GM19438 (cell line): ENCODE measurements at regions not wholly inside any gene's neighbourhood (a gene's known extent, or its start where the extent isn't known, plus 50 kb on each side); places are given as distances from the start of the nearest gene placed in this dataset.

Experiments
- ATAC-seq: cut with Tn5 transposase; IDR thresholded peaks from one replicate; pipeline ENCODE4 v1.9.1; 2021; ENCODE audit warnings: low read depth; ENCODE audit not compliant: unreplicated experiment

DNA sequence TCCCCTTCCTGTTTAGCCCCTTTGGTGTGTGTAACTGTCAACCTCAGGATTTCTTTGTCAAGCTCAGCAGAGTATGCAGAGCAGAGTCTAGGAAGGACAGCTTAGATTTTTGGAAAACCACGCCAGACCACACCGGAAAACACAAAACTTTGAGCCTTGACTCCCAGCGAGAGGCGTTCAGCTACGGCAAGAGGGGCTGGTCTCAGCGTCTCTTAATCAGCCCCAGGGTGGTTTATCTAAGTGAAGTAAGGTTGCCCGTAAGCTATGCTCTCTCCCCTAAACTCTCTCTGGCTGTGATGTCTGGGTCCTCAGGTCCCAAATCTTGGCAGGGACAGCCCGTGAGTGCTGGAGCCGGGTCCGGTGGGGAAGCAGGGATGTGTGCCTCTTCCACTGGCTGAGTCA is 230.9 kb downstream of the KLF6 start:
- ATAC-seq: no peak

DNA sequence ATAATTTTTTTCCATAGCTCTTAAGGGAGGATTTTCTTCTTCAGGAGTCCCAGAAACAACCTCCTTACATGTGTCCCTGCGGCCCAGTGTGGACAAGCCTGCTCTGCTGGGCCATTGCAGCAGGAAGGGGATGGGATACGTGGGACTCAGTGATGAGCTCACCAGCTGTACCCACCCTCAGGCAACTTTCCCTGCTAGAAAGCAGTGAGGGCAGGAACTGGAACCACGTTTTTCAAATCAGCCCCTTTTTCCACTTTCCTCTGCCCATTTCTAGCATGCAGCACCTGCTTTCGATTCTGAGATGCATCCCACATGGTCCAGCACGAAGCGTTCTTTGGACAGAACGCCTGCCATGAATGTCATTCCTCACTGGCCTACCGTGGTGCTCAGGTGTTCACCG is 232.7 kb downstream of the KLF6 start:
- ATAC-seq: no peak

DNA sequence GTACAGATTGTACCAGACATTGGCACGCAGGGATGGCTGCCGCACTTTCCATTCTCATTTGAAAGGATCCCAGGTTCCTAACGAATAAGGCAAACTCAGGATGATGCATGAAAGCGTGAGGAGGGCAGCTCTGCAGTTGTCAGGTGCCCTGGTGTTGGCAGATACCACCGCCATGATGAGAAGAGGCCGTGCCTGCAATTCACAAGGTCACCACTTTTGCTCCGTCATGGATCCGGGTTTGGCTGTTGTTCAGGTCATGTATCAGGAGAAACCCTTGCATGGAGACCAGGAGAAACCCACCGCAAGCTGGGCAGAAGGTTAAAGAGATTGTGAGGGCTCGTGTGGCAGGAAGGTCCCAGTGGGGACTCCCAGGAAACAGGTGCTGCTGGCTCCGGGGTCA is 233.2 kb downstream of the KLF6 start:
- no peak for ATAC-seq

DNA sequence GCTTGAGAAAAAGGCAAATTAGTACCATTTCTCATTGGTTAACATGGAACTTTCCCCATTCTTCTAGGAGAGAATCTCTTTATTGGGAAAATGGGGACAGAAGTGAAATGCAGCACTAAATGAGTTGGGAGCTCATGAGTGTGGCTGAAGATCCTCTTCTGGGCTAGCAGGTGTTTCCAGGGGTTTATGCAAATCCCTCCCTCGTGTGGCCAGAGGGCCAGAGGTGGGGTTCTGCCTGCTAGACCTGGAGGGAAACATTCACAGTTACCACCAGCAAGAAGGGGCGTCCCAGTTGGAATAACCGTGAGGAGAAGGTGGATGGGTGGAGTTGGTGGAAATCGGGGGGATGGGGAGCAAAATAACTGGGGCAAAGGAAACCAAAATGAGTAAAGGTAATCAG is 235.9 kb downstream of the KLF6 start:
- no peak for ATAC-seq

DNA sequence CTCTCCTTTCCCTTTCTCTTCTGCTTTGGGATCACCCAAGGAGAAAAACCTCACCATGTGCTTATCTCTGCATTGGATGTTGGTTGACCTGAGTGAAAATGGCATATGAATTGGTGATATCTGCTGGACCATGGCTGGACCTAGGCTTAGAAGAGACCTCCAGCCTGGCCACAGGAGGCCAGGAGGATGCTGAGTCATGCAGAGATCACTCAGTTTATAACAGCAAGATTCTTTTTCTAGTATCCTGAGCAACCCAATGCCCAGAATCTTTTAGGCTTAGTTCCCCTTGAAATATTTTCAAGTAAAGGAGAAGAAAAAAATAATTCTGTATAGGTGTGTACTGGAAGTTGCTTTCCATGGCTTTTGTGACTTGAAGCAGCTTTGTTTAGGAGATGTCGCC is 236.3 kb downstream of the KLF6 start:
- no peak for ATAC-seq

DNA sequence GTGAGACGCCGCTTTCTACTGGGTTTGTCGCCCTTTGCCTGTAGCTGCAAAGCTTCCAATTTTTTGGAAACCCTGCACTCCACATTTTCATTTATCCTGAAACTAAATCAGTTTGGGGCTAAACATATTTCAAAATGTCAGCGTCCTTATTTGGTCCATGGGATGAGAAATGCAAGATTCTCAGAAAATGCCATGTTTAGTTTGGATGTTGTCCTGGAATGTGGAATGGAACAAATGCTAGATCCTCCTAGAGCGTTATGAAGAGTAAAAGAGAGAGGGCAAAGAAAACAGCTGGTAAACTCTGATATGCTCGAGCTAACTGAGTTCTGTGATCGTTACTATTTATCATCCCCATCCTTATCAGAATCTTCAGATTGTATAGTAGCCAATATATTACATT is 236.9 kb downstream of the KLF6 start:
- no peak for ATAC-seq

DNA sequence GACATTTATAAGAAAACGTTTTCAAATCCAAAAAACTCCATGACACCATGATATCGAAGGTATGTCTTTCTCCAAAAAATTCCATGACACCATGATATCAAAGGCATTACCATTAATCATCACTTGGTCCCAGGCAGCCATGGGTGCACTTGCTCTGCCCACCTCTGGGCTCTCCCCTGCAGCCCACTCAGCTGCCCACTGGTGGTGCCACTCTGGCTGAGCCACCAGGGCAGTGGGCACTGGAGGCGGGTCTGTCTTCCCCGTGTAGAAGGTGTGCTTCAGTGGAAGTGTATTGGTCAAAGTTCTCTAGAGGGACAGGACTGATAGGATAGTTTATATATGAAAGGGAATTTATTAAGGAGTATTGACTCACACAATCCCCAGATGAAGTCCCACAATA is 240.4 kb downstream of the KLF6 start:
- ATAC-seq: no peak

DNA sequence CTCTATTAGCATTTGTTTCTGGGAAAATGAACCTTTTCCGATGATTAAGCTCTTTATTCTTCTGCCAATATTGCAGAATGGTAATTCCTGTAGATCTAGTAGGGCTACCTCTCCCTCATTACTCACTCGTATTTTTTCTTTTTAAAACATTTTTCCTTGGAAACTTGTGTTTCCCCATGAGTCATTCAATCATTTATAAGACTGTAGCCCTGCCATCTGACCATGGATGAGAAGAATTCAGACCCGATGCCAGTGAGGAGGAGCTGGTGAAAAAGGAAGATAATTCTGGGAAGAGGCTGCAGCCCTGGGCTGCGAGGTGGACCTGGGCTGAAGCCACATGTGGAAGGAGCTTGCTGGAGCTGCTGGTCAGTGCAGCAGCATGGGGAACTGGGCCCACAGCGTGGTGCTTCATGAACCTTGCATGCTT is 242.8 kb downstream of the KLF6 start:
- no peak for ATAC-seq

DNA sequence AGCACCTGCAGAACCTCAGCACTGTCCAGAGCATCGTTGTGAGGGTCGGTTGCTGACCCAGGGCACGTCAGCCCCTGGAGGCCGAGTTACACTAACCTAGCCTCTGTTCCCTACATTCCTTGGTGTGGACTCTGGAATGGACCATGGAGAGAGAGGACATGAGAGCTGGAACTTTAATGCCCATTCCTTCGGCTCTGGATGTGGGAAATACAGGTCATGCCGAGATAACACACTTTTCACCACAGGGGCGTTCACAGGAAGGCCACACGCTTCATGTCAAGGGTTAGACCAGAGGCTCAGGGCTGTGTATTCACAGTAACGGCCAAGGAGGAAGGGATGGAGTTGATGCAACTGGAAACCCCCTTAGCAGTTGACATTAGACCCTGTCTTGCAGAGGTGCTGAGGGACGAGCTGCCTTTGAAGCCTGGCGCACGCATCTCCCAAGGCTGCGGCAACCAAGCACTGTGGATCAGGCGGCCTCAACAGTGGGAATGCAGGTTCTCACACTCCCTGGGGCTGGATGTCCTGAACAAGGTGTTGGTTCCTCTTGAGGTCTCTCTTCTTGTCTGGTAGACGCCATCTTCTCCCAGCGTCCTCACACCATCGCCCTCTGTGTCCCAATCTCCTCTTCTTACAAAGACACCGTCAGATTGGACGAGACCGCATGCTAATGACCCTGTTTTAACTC is 245.2 kb downstream of the KLF6 start:
- no peak for ATAC-seq

DNA sequence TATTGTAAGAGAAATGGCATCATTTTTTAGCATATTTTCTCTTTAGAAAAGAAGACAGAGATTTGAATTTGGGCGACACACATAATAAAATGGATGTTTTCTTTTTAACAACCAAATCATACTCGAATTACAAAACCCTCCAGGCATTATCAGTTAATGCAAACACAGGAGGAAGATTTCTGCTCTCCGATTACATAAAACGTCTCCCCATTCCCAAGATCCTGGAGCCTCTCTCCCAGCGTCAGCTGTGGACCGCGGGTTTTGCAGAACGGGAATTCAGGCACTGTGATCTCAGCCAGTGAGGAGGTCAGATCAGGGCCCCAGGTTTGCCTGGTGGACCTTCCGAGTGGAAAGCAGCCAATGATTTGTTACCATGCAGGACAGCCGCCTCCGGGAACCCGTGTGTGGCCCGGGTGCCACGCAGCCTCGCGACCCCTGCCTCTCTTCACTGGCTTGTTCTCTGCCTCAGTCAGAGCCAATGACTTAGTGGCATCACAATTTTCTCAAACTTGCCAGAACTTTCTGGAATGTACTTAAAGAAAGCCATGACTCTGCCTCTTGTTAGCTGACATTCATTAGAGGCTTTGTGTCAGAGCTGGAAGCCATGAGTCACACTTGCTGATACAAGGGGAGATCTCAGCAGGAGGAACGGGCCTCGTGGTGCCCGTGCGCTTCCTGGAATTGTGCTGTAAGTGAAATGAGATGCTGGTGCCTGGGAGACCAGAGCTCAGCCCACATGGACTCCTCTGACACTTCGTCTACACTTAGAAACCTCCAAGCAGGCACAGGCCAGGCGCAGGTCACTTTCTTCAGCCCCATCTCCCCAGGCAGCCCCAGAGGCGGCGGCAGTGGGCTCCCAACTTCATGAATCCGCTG is 246.1 kb downstream of the KLF6 start:
- no peak for ATAC-seq

DNA sequence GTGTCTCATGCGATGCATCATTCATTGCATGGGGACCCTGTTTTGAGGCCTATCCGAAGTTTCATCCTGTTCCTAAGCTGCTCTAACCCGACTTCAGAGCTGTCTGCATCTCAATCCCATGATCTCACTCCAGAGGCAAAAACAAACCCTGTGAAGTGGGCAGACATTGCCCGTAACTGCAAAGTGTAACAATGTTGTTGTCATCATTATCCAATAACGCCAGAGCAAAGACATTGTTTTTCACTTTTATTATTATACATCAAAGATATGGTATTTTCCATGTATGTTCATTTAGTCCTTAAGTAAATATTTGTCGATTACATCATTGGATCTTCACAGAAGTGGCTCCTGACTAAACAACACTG is 246.7 kb downstream of the KLF6 start:
- ATAC-seq: no peak

DNA sequence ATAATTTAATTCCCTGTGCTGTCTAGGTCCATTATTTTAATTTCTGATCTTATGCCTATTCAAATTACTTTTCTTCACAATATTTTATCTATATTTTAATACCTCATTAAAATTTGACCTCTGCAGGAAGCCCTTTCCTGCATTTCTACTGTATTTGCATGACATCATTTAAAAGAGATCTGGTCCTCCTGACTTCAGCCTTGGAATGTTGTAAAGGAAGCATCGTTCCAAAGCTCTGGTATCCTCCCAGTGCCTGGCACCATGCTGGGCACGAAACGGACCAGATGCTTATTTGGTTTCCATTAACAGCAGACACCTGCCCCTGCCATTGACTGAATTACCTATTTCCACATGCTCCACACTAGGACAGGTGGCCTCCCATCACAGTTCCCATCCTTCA is 247.5 kb downstream of the KLF6 start:
- no peak for ATAC-seq

DNA sequence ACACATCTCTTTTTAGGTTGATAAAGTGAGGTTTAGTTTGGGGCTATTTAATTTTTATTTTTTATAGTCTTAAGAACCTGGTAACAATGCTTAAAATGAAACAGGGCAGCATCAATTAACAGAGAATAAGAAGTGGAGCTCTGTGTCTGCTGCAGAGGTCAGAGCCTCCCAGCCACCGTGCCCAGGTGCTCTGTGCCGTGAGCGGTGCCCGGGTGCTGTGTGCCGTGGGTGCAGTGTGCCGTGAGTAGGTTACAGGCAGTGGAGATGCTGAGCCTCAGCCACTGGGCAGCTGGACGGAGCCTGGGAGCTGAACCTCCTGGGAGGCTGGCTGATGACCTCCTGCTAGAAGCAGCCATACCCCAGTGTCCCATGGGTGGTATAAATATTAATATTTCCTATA is 250.0 kb downstream of the KLF6 start:
- ATAC-seq: no peak

DNA sequence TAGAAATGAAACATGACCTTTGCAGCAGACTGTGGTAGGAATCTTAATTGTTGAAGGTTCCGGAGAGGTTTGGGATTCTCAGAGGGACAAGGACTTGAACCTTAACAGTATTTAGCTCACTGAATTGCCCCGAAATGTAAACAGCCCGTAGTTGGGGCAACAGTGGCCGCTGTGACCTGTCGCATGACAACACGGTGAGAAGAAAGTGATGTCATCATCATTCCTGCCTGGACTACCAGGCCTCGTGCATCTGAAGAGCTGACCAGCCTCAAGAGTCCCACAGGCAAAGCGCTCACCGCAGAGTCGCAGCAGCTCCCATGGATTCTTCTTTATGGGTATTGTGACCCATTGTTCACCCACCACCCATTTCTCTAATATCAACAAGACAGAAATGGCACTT is 250.6 kb downstream of the KLF6 start:
- ATAC-seq: no peak

DNA sequence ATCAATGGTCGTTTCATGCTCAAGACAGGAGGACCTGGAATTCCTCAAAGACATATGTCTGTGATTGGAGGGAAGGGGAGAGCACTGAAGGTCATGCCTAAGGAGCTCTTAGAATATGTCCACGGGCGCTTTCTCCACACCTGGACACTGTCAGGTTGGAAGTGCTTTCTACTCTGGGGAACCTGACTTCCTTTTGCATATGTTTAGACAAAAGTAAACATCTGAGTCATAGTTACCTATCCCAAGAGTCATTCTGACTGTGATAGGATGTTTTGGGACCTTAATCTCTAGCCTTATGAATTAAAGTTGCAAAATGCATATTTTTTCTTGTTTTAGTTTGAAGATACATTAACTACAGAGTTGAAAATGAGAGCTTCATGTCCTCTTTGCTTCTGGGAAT is 251.7 kb downstream of the KLF6 start:
- ATAC-seq: no peak

DNA sequence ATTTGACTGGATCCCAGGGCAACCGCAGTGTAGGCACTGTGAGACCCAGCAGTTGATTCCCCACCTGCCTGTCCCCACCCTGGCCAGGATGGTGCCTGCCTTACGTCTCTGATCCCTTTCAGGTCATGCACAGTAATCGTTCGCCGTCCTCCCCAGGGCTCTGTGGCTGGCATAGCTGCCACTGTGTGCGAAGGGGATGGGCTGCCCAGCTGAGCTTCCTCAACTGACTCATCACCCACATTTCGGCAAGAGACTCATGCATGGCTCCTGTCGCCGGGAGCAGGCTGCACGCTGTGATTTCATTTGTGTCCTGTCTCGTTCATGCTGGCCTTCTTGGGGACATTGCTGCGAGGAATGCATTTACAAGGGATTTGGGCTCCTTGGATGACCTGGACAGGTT is 252.4 kb downstream of the KLF6 start:
- ATAC-seq: no peak

DNA sequence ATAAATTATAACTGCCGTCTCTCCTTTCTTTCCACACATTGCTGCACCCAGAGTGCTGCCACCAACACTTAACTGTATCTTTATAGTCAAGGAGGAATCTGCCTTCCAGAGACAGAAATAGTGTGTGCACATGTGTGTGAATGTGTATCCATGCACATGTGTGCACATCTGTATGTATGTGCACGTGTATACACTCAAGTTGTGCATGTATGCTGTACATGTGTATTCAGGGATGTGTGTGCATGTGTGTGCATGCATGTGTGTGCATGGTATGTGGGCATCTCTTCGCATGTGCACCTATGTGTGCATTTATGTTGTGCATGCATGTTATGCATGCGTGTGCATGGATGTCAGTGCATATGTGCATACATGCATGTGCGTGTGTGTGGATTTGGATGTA is 253.3 kb downstream of the KLF6 start:
- ATAC-seq: no peak

DNA sequence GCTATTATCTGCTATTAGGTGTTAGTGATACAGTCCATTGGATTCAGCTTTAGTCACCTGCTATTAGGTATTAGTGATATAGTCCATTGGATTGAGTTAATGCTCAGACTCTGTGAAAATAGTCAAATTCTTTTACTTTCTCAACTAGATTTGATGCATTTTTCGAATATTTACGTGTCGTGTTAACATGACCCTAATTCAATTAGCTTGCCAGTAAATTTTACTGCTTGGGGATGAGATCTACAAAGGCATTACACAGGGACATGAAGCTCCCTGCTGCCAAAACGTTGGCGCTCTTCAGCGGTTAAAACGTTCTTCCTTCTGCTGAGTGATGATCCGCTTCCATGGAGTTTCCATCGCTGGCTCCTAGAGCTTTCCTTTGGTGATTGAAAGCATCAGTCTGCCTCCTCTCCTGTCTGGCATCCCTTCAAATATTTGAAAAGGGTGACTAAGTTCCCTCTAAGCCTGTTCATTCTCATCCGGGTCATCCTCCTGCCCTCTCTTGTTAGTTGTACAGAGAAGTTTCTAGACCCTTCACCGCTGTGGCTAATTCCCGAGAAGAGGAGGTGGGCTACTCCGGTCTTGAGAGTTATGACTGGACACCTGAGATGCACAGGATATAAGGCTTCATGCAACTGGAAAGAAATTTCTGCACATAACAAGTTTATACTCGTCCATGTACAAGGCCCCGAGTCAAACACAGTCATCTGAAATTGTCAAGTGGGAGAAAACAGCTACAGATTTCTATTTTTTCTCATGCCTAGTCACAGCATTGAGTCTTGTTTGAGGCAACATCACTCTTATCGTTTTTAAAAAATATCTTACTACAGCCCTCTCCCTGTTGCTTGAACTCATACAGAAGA is 254.0 kb downstream of the KLF6 start:
- no peak for ATAC-seq

DNA sequence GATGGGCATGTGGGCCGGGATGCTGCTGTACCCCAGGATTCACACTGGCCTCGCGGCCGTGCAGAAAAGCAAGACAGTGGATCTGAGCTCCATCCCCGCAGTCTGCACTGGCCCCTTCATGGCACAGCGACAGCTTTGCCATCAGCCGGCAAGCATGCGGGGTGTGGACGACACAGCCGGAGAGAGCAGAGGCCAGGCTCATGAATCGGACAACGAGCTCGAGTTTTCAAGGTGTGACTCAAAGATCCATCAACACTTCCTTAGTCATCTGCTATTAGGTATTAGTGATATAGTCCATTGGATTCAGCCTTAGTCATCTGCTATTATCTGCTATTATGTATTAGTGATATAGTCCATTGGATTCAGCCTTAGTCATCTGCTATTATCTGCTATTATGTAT is 254.7 kb downstream of the KLF6 start:
- no peak for ATAC-seq

DNA sequence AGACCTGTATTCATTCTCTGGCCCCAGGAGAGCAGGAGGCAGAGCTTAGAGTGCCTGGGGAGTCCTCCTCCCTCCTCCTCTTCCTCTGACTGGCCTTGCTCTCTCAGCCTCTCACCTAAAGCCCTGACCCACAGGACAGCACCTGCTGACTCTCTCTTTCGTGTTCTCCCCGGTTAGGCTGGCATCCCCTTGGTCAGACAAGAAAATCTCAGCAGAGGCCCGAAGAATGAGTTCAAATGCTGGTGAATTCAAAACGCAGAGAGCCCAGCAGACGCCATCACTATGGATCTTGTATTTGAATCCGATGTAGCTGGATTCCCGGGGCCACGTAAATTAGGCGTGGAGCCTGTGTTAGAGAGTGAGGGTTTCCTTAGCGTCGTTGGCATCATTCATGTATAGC is 255.3 kb downstream of the KLF6 start:
- no peak for ATAC-seq

DNA sequence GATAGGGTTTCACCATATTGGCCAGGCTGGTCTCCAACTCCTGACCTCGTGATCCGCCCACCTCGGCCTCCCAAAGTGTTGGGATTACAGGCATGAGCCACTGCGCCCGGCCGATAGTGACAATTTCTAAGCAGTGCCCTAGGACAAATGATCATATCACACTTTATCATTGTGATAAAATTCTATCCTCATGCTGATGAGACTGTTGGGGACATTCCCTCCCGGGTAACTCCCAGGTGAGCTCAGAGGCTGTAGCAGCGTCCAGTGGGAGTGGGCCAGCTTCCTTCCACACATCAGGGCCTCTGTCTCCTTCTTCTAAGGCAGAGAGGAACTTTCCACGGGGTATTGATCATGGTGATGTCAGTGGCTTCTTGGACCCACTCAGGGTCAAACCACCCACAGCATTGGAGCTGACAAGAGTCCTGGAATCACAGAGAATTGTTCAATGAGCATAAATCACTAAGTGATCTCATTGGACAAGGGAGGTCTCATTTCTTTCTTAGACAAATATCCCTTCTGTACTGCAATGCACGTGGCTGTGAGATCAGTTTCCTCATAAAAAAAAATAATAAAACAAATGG is 256.1 kb downstream of the KLF6 start:
- no peak for ATAC-seq
